ENCODE measurements at regions not wholly inside any gene's neighbourhood (a gene's known extent, or its start where the extent isn't known, plus 50 kb on each side); places are given as distances from the start of the nearest gene placed in this dataset.

- DNase-seq (ENCODE audit: low read depth in 3 of 3): no peak
Observed at GRCh38 chr14:51473808-51474565, 177.7 kb upstream of the FRMD6 start.

DNA sequence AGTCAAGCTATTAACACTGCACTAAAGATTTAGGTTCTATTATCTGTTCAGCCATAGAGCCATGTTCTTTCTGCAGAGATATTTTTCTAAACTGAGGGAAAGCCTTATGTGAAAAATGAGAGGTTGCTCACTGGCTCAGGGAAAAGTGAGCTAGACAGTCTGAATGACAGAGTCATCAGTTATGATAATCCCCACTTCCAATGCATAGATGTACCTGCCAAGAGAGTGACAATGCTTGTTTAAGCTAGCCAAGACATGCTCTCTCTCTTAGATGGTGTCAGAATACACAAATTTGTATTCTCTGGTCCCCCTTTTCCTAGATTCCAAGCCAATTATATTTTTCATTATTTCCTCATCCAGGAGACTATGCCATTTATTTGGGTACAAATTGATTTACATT lies 176.9 kb upstream of the FRMD6 start:
- no peak for DNase-seq (ENCODE audit: low read depth in 3 of 3)

GRCh38 chr14:51478175-51478621 lies 173.5 kb upstream of the FRMD6 start:
- no peak for DNase-seq (ENCODE audit: low read depth in 3 of 3)

DNA sequence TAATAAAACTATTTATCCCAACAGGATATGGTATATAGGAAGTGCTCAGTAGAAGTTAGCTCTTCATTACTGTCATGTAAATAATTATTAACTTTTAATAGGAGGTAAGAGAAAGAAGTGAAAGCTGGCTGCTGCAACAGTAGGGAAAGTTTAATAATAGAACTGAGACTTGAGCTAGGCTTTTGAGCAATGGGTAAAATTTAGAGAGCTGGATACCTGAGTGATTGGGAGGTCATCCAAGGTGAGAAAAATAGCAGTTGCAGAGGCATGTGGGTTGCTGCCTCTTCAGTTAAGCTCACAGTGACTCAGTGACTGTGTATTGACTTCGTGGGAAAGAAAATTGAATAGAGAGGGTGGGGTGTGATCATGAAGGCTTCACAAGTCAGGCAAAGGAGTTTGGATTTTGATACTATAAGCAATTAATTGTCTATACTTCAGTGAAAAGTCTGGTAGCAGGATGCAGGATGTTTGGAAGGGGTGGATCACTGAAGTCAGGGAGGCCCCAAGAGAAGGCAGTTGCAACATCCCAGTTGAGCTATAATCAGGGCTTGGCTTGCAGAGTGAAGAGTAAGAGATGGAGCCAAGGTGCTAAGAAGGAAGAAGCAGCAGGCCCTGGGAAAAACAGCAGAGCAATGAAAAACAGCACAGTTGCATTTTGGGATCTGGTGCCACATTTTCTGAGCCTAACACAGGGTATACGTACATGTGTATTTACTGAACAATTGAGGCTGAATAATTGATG lies 172.0 kb upstream of the FRMD6 start:
- DNase-seq (ENCODE audit: low read depth in 3 of 3): no peak

DNA sequence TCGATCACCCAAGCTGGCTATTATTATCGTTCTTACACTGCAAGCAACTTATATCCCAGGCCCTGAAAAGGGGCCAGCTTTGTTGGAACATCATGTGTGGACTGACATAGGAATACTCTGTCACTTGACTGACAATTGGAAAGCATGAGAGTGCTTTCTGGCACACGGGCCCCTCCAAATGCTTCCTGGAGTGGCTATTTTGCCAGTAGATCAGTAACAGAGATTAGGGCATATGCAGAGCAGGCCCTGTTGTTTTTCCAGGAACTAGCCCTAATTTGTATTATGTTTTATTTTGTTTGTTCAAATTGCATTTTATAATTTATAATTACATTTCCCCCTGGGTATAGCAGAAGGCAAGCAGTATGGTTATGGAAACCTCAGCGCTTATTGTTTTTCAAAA lies 170.1 kb upstream of the FRMD6 start:
- DNase-seq (ENCODE audit: low read depth in 3 of 3): no peak

DNA sequence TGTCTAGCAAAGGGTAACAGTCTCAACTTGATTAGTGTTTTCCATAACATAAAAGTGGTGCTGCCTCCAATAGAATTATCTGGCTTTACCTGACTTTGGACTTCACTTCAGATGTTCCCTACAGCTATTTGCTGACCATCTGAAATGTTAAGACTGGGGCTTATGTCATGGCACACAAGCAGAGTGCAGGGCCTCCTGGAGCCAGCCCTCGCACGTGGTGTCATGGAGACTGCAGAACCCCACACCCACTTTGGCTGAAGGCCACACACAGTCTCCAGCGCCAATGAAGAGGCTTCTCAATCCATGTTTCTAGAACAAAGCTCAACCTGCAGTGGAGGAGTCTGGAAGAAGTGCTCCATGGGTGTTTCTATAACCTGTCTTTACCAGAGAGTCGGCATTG lies 169.6 kb upstream of the FRMD6 start:
- DNase-seq (ENCODE audit: low read depth in 3 of 3): no peak

DNA sequence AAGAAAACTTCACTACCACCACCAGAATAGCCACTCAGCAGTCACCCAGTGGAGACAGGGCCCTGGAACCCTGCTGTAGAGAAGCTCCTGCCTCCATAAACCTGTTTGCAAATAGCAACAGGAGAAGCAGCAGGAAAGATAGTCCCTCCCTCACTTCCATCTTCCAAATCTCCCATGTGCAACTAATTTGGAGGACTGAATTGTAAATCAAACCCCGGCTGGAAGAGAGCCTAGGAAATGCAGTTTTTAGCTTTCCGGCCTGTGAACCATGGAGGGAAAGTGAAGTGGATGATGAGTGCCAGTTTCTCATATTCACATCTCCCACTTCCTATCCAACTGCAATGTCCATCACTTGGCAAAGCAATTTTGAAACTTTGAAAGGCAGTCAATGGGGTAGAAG lies 167.2 kb upstream of the FRMD6 start:
- DNase-seq (ENCODE audit: low read depth in 3 of 3): no peak

DNA sequence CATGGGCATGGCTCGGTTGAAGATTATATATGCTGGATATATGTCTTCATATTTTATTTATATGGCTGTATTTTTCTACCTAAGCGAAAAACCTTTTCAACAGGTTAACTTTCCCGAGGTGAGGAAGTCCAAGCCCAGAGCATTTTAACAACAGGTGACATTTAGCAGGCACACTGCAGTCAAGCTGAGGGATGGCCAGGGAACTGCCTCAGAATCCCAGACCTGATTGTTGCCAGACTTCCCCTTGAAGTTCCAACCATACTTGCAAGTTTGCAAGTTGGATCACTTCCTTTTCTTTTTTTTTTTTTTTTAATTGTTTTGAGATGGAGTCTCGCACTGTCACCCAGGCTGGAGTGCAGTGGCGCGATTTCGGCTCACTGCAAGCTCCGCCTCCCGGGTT lies 166.0 kb upstream of the FRMD6 start:
- DNase-seq (ENCODE audit: low read depth in 3 of 3): no peak

GRCh38 chr14:51487848-51488247 lies 163.9 kb upstream of the FRMD6 start:
- no peak for DNase-seq (ENCODE audit: low read depth in 3 of 3)

DNA sequence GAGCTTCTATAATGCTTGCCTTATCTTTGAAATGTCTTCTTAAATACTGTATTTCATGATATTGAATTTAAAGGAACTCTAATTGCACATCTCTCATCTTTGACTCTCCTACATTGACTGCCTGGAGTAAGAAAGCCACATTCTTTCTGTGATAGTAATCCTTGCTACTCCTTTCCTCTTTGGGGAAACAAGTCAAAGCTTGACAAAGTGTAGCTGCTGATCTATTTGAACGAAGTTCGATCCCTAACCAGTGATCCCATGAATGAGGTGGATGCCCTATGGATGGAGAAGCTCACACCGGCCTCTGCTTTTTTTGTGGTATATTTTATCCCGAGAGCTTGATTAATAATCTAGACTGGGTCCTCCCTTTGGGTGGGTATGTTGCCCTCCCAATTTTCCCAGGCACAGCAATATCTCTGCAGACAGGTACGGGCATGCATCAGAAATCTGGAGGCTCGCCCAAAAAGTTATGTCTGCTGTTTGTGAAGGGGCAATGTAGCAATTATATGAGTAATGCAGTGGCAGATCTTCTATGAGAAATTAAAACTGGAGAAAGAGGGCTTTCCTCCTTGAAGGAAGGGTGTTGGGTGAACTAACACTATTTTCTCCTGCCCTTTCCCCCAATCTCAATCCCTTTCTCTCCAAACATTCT lies 163.0 kb upstream of the FRMD6 start:
- no peak for DNase-seq (ENCODE audit: low read depth in 3 of 3)

- no peak for DNase-seq (ENCODE audit: low read depth in 3 of 3)
Observed at GRCh38 chr14:51490205-51490604, 161.5 kb upstream of the FRMD6 start.

DNA sequence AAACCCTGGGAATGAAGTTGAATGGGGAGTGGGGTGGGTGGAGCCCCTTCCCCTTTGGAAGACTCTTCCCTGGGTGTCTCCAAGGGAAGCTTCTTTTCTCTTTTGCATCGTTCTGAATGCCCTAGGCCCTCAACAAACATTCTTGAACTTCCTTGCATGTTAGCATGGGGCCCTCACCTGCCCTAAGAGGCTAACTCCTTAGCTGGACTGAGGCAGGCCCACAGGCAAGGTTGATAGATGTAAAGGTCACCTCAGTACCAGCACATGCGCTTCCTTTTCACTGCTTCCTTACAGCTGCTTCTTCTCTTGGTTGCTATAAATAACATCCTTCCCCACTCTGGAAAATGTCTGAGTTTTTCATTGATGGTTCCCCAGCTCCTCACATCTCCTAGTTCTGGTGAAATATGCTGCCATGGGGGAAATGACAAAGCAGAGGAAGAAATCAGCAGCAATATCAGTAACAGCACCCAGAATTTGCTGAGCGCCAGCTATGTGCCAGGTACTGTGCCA lies 160.6 kb upstream of the FRMD6 start:
- no peak for DNase-seq (ENCODE audit: low read depth in 3 of 3)

- DNase-seq (ENCODE audit: low read depth in 3 of 3): no peak
Observed at GRCh38 chr14:51491776-51492175, 159.9 kb upstream of the FRMD6 start.

GRCh38 chr14:51495319-51495718 lies 156.4 kb upstream of the FRMD6 start:
- DNase-seq (ENCODE audit: low read depth in 3 of 3): no peak

DNA sequence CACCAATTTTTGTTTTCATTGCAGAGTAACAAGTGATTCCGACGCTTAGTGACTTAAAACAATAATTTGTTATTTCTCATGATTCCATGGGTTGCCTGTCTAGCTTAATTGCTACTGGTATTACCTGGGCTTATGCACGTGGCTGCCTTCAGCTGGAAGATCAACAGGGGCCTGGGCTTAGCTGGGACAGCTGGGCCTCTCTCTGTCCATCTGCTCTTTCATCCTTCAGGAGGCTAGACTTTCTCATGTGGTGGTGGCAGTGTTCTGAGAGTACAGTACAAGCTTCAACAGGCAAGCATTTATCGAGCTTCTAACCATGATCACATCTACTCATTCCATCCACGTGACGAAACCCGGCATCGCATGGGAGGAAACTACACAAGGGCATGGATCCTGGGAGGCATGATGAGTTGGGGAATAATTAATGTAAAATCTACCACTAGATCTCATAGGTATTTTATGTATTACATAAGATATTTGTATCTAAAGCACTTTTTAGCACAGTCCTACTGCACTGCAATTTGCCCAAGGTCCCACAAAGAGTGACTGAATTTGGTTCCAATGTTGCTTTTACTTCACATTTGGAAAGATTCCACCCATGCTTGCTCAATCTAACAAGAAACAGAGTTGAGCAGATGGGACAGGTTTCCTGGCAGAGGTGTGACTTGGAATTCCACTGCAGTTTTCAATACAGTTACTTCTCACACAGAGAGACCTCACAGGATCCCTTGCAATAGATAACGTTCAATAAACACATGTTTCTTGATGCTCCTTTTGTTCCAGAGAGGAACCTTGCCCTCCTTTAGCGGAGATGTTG lies 153.1 kb upstream of the FRMD6 start:
- no peak for DNase-seq (ENCODE audit: low read depth in 3 of 3)

- DNase-seq (ENCODE audit: low read depth in 3 of 3): no peak
Observed at GRCh38 chr14:51500776-51501175, 150.9 kb upstream of the FRMD6 start.

- no peak for DNase-seq (ENCODE audit: low read depth in 3 of 3)
Observed at GRCh38 chr14:51501746-51502145, 150.0 kb upstream of the FRMD6 start.

DNA sequence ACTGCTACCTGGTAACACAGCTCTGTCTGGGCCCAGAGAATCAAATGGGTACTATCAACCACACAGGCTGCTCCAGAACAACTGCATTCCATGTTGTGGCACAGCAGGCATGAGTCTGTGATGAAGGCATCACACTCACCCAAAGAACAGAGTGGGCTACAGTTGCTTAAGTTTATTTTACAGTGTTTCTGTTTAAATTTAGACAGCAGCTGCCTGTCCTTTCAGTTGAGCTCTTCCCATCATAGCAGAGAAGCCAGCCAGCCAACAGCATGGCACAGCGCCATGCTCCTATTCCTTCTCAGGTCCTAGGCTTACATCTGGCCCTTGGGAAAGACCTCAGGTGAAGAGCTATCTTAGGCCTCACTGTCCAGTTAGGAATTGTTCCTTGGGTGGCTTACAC lies 147.0 kb upstream of the FRMD6 start:
- no peak for DNase-seq (ENCODE audit: low read depth in 3 of 3)

- no peak for DNase-seq (ENCODE audit: low read depth in 3 of 3)
Observed at GRCh38 chr14:51507511-51507905, 144.2 kb upstream of the FRMD6 start.

DNA sequence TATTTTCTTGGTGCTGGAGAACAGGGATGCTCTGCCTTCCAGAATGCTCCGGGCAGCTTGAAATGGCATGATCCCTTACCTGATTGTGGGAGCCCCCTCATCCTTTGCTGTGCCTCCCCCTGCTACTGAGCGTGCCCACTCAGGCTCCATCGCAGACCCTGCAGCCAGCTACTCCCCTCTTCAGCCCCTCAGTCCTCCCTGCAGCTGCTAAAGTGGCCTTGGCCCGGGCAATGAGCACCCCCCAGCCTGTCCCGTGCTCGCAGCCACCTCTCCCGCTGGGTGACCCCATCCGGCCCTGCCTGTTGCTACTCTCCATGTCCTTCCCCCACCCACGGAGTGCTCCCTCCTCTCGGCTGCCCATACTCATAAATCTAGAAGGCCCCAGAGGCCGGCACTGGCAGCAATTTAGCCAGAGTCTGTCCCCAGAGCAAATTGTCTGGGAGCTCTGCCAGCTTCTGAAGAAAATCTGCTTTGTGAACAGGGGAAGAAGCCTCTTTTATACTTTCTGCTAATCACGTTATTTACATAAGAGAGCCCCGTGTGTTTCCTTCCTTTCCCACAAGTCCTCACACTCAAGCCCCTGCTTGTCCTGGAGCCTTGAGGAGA lies 143.7 kb upstream of the FRMD6 start:
- no peak for DNase-seq (ENCODE audit: low read depth in 3 of 3)

DNA sequence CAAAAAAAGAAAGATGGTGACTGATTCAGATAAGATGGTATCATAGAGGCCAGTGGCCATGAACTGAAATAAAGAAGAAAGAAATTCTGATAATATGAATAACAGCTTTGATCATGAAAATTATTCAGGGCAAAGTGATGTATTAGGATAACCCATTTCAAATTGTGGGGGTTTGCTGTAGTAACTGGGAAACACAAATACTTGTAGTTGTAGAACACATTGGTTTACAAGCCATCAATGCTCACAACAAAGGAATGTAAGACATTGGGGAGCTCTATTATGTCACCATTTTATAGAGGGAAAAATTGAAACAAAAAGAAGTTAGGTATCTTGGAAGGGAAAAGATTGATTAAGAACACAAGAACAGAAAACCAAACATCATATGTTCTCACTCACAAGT lies 140.4 kb upstream of the FRMD6 start:
- no peak for DNase-seq (ENCODE audit: low read depth in 3 of 3)

Measured in stimulated activated CD4-positive, alpha-beta T cell treated with anti-CD3 and anti-CD28 coated beads, TNF-alpha, amount 100 ng/mL, for 4 hours (primary cell).